ENCODE measurements at regions not wholly inside any gene's neighbourhood (a gene's known extent, or its start where the extent isn't known, plus 50 kb on each side); places are given as distances from the start of the nearest gene placed in this dataset.

- DNase-seq (no peak), ATAC-seq (no peak)
- Mint-ChIP-seq H3K36me3 (no peaks in the 10 kb centered on the region), H3K9me3 (peaks cover 0 to 9% (median 2%) of the 10 kb centered on the region in 9 donors), H3K4me3 (no peak overlapping the region), H3K4me1 (no peaks in the 10 kb centered on the region), H3K27ac (no peak overlapping the region), H3K27me3 (peaks cover 9 to 24% (median 12%) of the 10 kb centered on the region in 5 donors)
- POLR2A ChIA-PET: no interaction called here
These were observed 250.0 kb upstream of the EEF2KMT start for GRCh38 chr16:5347561-5347960.

- no peaks in the 10 kb centered on the region for H3K36me3 Mint-ChIP-seq
- H3K27ac Mint-ChIP-seq: no peak overlapping the region
- no peak overlapping the region for H3K4me3 Mint-ChIP-seq
- POLR2A ChIA-PET: no interaction called here
- DNase-seq (no peak), ATAC-seq (no peak)
- peaks cover 13 to 25% (median 15%) of the 10 kb centered on the region in 5 donors for H3K27me3 Mint-ChIP-seq
- H3K9me3 Mint-ChIP-seq: peaks cover 0 to 14% (median 0%) of the 10 kb centered on the region in 9 donors
- no peaks in the 10 kb centered on the region for H3K4me1 Mint-ChIP-seq
These were observed 239.3 kb upstream of the EEF2KMT start for GRCh38 chr16:5336941-5337340.

GRCh38 chr16:5333991-5334390 lies 236.4 kb upstream of the EEF2KMT start:
- Mint-ChIP-seq H3K4me1 (no peaks in the 10 kb centered on the region), H3K4me3 (no peak overlapping the region), H3K36me3 (no peaks in the 10 kb centered on the region), H3K27me3 (peaks cover 0 to 8% (median 7%) of the 10 kb centered on the region in 5 donors), H3K9me3 (peaks cover 2 to 11% (median 7%) of the 10 kb centered on the region in 9 donors), H3K27ac (no peak overlapping the region)
- POLR2A ChIA-PET: no interaction called here
- ATAC-seq (no peak), DNase-seq (no peak)

- ATAC-seq (no peak), DNase-seq (no peak)
- Mint-ChIP-seq H3K4me1 (no peaks in the 10 kb centered on the region), H3K27ac (no peak overlapping the region), H3K9me3 (peaks cover 2 to 11% (median 7%) of the 10 kb centered on the region in 9 donors), H3K4me3 (no peak overlapping the region), H3K27me3 (peaks cover 4 to 11% (median 7%) of the 10 kb centered on the region in 5 donors), H3K36me3 (no peaks in the 10 kb centered on the region)
- POLR2A ChIA-PET: no interaction called here
These were observed 235.5 kb upstream of the EEF2KMT start for GRCh38 chr16:5333126-5333525.

- no peak for ATAC-seq
- DNase-seq: no peak
- Mint-ChIP-seq H3K36me3 (no peaks in the 10 kb centered on the region), H3K4me1 (no peaks in the 10 kb centered on the region), H3K27me3 (peaks cover 3 to 19% (median 8%) of the 10 kb centered on the region in 5 donors), H3K9me3 (peaks cover 2 to 11% (median 7%) of the 10 kb centered on the region in 9 donors), H3K4me3 (no peak overlapping the region), H3K27ac (no peak overlapping the region)
- POLR2A ChIA-PET: no interaction called here
These were observed 232.5 kb upstream of the EEF2KMT start for GRCh38 chr16:5330058-5330457.

- peaks cover 2 to 11% (median 7%) of the 10 kb centered on the region in 9 donors for H3K9me3 Mint-ChIP-seq
- H3K4me1 Mint-ChIP-seq: no peaks in the 10 kb centered on the region
- DNase-seq (no peak), ATAC-seq (no peak)
- peaks cover 2 to 13% (median 8%) of the 10 kb centered on the region in 5 donors for H3K27me3 Mint-ChIP-seq
- POLR2A ChIA-PET: no interaction called here
- H3K4me3 Mint-ChIP-seq: no peak overlapping the region
- H3K36me3 Mint-ChIP-seq: no peaks in the 10 kb centered on the region
- no peak overlapping the region for H3K27ac Mint-ChIP-seq
These were observed 231.0 kb upstream of the EEF2KMT start for GRCh38 chr16:5328546-5328945.

- Mint-ChIP-seq H3K27ac (no peak overlapping the region), H3K36me3 (no peaks in the 10 kb centered on the region), H3K4me1 (no peaks in the 10 kb centered on the region), H3K9me3 (peaks cover 2 to 10% (median 7%) of the 10 kb centered on the region in 9 donors), H3K4me3 (no peak overlapping the region), H3K27me3 (peaks cover 4 to 23% (median 11%) of the 10 kb centered on the region in 5 donors)
- DNase-seq: no peak
- no peak for ATAC-seq
- POLR2A ChIA-PET: no interaction called here
These were observed 228.8 kb upstream of the EEF2KMT start for GRCh38 chr16:5326395-5326794.

- Mint-ChIP-seq H3K9me3 (peaks cover 0 to 6% (median 4%) of the 10 kb centered on the region in 9 donors), H3K36me3 (no peaks in the 10 kb centered on the region), H3K4me3 (no peak overlapping the region), H3K27ac (no peak overlapping the region), H3K27me3 (peaks cover 4 to 25% (median 12%) of the 10 kb centered on the region in 5 donors), H3K4me1 (no peaks in the 10 kb centered on the region)
- ATAC-seq (no peak), DNase-seq (no peak)
- POLR2A ChIA-PET: no interaction called here
These were observed 228.3 kb upstream of the EEF2KMT start for GRCh38 chr16:5325932-5326331.

GRCh38 chr16:5323284-5324141 lies 225.9 kb upstream of the EEF2KMT start:
- Mint-ChIP-seq H3K27ac (peak overlapping the region in 1 of 10 donors; percentile 45), H3K27me3 (peaks cover 8 to 33% (median 16%) of the 10 kb centered on the region in 5 donors), H3K4me3 (no peak overlapping the region), H3K4me1 (no peaks in the 10 kb centered on the region), H3K36me3 (no peaks in the 10 kb centered on the region), H3K9me3 (peaks cover 0 to 9% (median 3%) of the 10 kb centered on the region in 9 donors)
- ATAC-seq (no peak), DNase-seq (no peak)
- POLR2A ChIA-PET: no interaction called here

- POLR2A ChIA-PET: no interaction called here
These were observed 224.3 kb upstream of the EEF2KMT start for GRCh38 chr16:5321930-5322329.

GRCh38 chr16:5319799-5320198 lies 222.2 kb upstream of the EEF2KMT start:
- no peaks in the 10 kb centered on the region for H3K36me3 Mint-ChIP-seq
- H3K27me3 Mint-ChIP-seq: peaks cover 6 to 32% (median 15%) of the 10 kb centered on the region in 5 donors
- DNase-seq (no peak), ATAC-seq (no peak)
- H3K9me3 Mint-ChIP-seq: peaks cover 0 to 9% (median 3%) of the 10 kb centered on the region in 9 donors
- POLR2A ChIA-PET: no interaction called here
- no peaks in the 10 kb centered on the region for H3K4me1 Mint-ChIP-seq
- no peak overlapping the region for H3K27ac Mint-ChIP-seq
- no peak overlapping the region for H3K4me3 Mint-ChIP-seq

More at GRCh38 chr16:5321930-5322329, 224.3 kb upstream of the EEF2KMT start:
- Mint-ChIP-seq H3K4me1 (no peaks in the 10 kb centered on the region), H3K9me3 (peaks cover 0 to 9% (median 3%) of the 10 kb centered on the region in 9 donors), H3K27me3 (peaks cover 8 to 28% (median 16%) of the 10 kb centered on the region in 5 donors), H3K4me3 (no peak overlapping the region), H3K36me3 (no peaks in the 10 kb centered on the region), H3K27ac (no peak overlapping the region)
- ATAC-seq: no peak
- no peak for DNase-seq

GRCh38 chr16:5315914-5316313 lies 218.3 kb upstream of the EEF2KMT start:
- no peak overlapping the region for H3K4me3 Mint-ChIP-seq
- H3K27me3 Mint-ChIP-seq: peaks cover 8 to 43% (median 17%) of the 10 kb centered on the region in 5 donors
- peaks cover 0 to 12% (median 3%) of the 10 kb centered on the region in 9 donors for H3K9me3 Mint-ChIP-seq
- no peak overlapping the region for H3K27ac Mint-ChIP-seq
- H3K4me1 Mint-ChIP-seq: no peaks in the 10 kb centered on the region
- ATAC-seq (no peak), DNase-seq (no peak)
- POLR2A ChIA-PET: no interaction called here
- no peaks in the 10 kb centered on the region for H3K36me3 Mint-ChIP-seq

- Mint-ChIP-seq H3K27me3 (peaks cover 4 to 30% (median 13%) of the 10 kb centered on the region in 5 donors), H3K36me3 (no peaks in the 10 kb centered on the region)
These were observed 216.8 kb upstream of the EEF2KMT start for GRCh38 chr16:5314377-5314776.

More at GRCh38 chr16:5314377-5314776, 216.8 kb upstream of the EEF2KMT start:
- H3K9me3 Mint-ChIP-seq: peaks cover 0 to 12% (median 0%) of the 10 kb centered on the region in 9 donors
- ATAC-seq (no peak), DNase-seq (no peak)
- POLR2A ChIA-PET: no interaction called here
- no peaks in the 10 kb centered on the region for H3K4me1 Mint-ChIP-seq
- H3K4me3 Mint-ChIP-seq: no peak overlapping the region
- no peak overlapping the region for H3K27ac Mint-ChIP-seq

Data from naive thymus-derived CD8-positive, alpha-beta T cell (primary cell).